HepG2 (cell line): ENCODE measurements at regions not wholly inside any gene's neighbourhood (a gene's known extent, or its start where the extent isn't known, plus 50 kb on each side); places are given as distances from the start of the nearest gene placed in this dataset.

Experiments used
- EZH2 ChIP-seq: conservative IDR thresholded peaks from 2 replicates; pipeline ENCODE4 v1.6.1; 2012; ENCODE audit warnings: mild to moderate bottlenecking, low read depth, low read length, moderate library complexity
- FOXJ3 ChIP-seq: sonication (generic); formaldehyde crosslinking; IDR thresholded peaks from 2 replicates; pipeline ENCODE4 v1.4.0; 2020; ENCODE audit warnings: missing genetic modification reagents, mild to moderate bottlenecking, borderline replicate concordance
- FOXO1 ChIP-seq: sonication (generic); formaldehyde crosslinking; IDR thresholded peaks from 2 replicates; pipeline ENCODE4 v1.4.0; 2020; ENCODE audit warnings: missing genetic modification reagents
- HCFC1 ChIP-seq: fragments of 150-350 bp; IDR thresholded peaks from 2 replicates; pipeline ENCODE4 v1.6.1; 2014; ENCODE audit warnings: low read depth, low read length
- PHF21A ChIP-seq: sonication (generic); formaldehyde crosslinking; IDR thresholded peaks from 2 replicates; pipeline ENCODE4 v1.5.0; 2020; ENCODE audit warnings: mild to moderate bottlenecking, missing genetic modification reagents
- SIN3A ChIP-seq: IDR thresholded peaks from 2 replicates; pipeline ENCODE4 v1.6.1; 2011; ENCODE audit warnings: low read depth, mild to moderate bottlenecking, control low read depth, low read length, borderline replicate concordance
- SMARCE1 ChIP-seq: fragments of 450-650 bp; IDR thresholded peaks from 2 replicates; pipeline ENCODE4 v1.6.1; 2017; ENCODE audit warnings: borderline replicate concordance
- TF ChIP-seq, protein P1 (sequence below): sonication (generic); formaldehyde crosslinking; IDR thresholded peaks from 2 replicates; pipeline ENCODE4 v1.5.0; 2020; ENCODE audit warnings: mild to moderate bottlenecking, missing genetic modification reagents, moderate library complexity
- TF ChIP-seq, protein P2 (sequence below): IDR thresholded peaks from 2 replicates; pipeline ENCODE4 v1.6.1; 2016; ENCODE audit warnings: mild to moderate bottlenecking
- TF ChIP-seq, protein P3 (sequence below): IDR thresholded peaks from 2 replicates; pipeline ENCODE4 v1.6.1; 2016; ENCODE audit warnings: missing compliant biosample characterization, missing genetic modification reagents, borderline replicate concordance

DNA sequence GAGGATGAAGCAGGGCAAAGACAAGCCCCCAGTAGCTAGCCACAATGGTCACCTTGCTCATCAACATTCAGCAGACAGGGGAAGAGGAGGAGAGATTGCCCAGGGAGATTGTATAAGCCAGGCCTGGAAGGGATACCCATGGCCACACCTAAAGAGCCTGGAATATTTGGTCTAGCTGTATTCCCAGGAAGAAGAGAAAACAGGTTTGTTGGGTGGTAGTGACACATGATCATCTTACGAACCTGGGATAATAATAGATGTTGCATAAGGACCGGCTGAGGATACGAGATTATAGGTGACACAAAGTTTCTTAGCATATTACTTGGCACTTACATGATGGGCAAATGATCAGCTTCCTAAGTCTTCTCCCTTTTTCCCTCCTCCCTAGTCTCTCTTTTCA lies 95.9 kb downstream of the HHIPL2 start:
- TF ChIP-seq FOXJ3 (CRISPR knock-in tag): no peak
- TF ChIP-seq, protein P1, sequence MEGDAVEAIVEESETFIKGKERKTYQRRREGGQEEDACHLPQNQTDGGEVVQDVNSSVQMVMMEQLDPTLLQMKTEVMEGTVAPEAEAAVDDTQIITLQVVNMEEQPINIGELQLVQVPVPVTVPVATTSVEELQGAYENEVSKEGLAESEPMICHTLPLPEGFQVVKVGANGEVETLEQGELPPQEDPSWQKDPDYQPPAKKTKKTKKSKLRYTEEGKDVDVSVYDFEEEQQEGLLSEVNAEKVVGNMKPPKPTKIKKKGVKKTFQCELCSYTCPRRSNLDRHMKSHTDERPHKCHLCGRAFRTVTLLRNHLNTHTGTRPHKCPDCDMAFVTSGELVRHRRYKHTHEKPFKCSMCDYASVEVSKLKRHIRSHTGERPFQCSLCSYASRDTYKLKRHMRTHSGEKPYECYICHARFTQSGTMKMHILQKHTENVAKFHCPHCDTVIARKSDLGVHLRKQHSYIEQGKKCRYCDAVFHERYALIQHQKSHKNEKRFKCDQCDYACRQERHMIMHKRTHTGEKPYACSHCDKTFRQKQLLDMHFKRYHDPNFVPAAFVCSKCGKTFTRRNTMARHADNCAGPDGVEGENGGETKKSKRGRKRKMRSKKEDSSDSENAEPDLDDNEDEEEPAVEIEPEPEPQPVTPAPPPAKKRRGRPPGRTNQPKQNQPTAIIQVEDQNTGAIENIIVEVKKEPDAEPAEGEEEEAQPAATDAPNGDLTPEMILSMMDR: no peak
- TF ChIP-seq, protein P2, sequence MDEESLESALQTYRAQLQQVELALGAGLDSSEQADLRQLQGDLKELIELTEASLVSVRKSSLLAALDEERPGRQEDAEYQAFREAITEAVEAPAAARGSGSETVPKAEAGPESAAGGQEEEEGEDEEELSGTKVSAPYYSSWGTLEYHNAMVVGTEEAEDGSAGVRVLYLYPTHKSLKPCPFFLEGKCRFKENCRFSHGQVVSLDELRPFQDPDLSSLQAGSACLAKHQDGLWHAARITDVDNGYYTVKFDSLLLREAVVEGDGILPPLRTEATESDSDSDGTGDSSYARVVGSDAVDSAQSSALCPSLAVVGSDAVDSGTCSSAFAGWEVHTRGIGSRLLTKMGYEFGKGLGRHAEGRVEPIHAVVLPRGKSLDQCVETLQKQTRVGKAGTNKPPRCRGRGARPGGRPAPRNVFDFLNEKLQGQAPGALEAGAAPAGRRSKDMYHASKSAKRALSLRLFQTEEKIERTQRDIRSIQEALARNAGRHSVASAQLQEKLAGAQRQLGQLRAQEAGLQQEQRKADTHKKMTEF: no peak
- no peak for TF ChIP-seq SIN3A
- TF ChIP-seq EZH2: no peak
- TF ChIP-seq HCFC1: no peak
- TF ChIP-seq, protein P3, sequence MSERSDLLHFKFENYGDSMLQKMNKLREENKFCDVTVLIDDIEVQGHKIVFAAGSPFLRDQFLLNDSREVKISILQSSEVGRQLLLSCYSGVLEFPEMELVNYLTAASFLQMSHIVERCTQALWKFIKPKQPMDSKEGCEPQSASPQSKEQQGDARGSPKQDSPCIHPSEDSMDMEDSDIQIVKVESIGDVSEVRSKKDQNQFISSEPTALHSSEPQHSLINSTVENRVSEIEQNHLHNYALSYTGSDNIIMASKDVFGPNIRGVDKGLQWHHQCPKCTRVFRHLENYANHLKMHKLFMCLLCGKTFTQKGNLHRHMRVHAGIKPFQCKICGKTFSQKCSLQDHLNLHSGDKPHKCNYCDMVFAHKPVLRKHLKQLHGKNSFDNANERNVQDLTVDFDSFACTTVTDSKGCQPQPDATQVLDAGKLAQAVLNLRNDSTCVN: no peak
- no peak for TF ChIP-seq FOXO1 (CRISPR knock-in tag)
- TF ChIP-seq PHF21A (CRISPR knock-in tag): no peak
- no peak for TF ChIP-seq SMARCE1
